GF-D8 (cell line): ENCODE measurements at regions not wholly inside any gene's neighbourhood (a gene's known extent, or its start where the extent isn't known, plus 50 kb on each side); places are given as distances from the start of the nearest gene placed in this dataset.
A peak's percentile ranks its signal among the peaks of the same experiment; 100 is the strongest.
"Not testable (repeated sequence)": the region's sequence is repeated elsewhere in the genome, so short reads cannot be mapped to it uniquely, and the experiment has no call there.

Source experiments
- DNase-seq: peaks from one replicate; lab custom pipeline; 2025; lab: John Stamatoyannopoulos, UW

GRCh38 chr11:71098776-71099175 lies 153.6 kb downstream of the SHANK2 start:
- no peak for DNase-seq

GRCh38 chr11:71097506-71098240 lies 154.7 kb downstream of the SHANK2 start:
- no peak for DNase-seq

- no peak for DNase-seq
Measured at GRCh38 chr11:71096751-71097388, 155.5 kb downstream of the SHANK2 start.

GRCh38 chr11:71095294-71095850 lies 157.0 kb downstream of the SHANK2 start:
- DNase-seq, result no peak

GRCh38 chr11:71094296-71095077 lies 157.9 kb downstream of the SHANK2 start:
- DNase-seq, result no peak

GRCh38 chr11:71093783-71094182 lies 158.6 kb downstream of the SHANK2 start:
- DNase-seq, result no peak

GRCh38 chr11:71091506-71092265 lies 160.7 kb downstream of the SHANK2 start:
- no peak for DNase-seq

- no peak for DNase-seq
Measured at GRCh38 chr11:71089571-71089970, 162.8 kb downstream of the SHANK2 start.

- DNase-seq, result not testable (repeated sequence)
Measured at GRCh38 chr11:71088314-71089215, 163.8 kb downstream of the SHANK2 start.

- no peak for DNase-seq
Measured at GRCh38 chr11:71086687-71087258, 165.6 kb downstream of the SHANK2 start.

GRCh38 chr11:71084306-71085012 lies 167.9 kb downstream of the SHANK2 start:
- no peak for DNase-seq

- DNase-seq, result no peak
Measured at GRCh38 chr11:71083105-71083504, 169.3 kb downstream of the SHANK2 start.

GRCh38 chr11:71082454-71082853 lies 169.9 kb downstream of the SHANK2 start:
- DNase-seq, result no peak

- DNase-seq, result no peak
Measured at GRCh38 chr11:71081704-71082230, 170.6 kb downstream of the SHANK2 start.

- peak; percentile 34 for DNase-seq
Measured at GRCh38 chr11:71080239-71081097, 171.9 kb downstream of the SHANK2 start.

GRCh38 chr11:71079795-71080194 lies 172.6 kb downstream of the SHANK2 start:
- DNase-seq, result no peak

GRCh38 chr11:71078482-71078881 lies 173.9 kb downstream of the SHANK2 start:
- DNase-seq, result no peak

GRCh38 chr11:71076525-71077304 lies 175.7 kb downstream of the SHANK2 start:
- DNase-seq, result no peak
